ENCODE measurements at regions not wholly inside any gene's neighbourhood (a gene's known extent, or its start where the extent isn't known, plus 50 kb on each side); places are given as distances from the start of the nearest gene placed in this dataset.

DNA sequence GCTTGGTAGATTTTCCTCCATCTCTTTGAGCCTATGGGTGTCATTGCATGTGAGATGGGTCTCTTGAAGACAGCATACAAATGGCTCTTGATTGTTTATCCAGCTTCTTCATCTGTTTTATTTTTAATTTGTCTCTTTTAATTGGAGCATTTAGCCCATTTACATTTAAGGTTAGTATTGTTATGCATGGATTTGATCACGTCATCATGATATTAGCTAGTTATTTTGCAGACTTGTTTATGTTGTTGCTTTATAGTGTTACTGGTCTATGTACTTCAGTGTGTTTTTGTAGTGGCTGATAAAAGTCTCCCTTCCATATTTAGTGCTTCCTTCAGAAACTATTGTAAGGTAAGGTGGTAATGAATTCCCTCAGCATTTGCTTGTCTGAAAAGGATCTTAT lies 78.6 kb upstream of the RGMB start:
- ChIA-PET CTCF (no interaction called here), POLR2A (no interaction called here)
- ATAC-seq (ENCODE audit: low read depth) = no peak
- intact Hi-C loops (cut with micrococcal nuclease) = no loop called here
- Mint-ChIP-seq H3K4me3 (no peak overlapping the region), H3K9me3 (peaks cover 23% of the 10 kb centered on the region), H3K4me1 (no peaks in the 10 kb centered on the region), H3K36me3 (ENCODE audit: low read depth) (no peaks in the 10 kb centered on the region), H3K27ac (no peak overlapping the region), H3K27me3 (peaks cover 2% of the 10 kb centered on the region)
- TF ChIP-seq, protein P1, sequence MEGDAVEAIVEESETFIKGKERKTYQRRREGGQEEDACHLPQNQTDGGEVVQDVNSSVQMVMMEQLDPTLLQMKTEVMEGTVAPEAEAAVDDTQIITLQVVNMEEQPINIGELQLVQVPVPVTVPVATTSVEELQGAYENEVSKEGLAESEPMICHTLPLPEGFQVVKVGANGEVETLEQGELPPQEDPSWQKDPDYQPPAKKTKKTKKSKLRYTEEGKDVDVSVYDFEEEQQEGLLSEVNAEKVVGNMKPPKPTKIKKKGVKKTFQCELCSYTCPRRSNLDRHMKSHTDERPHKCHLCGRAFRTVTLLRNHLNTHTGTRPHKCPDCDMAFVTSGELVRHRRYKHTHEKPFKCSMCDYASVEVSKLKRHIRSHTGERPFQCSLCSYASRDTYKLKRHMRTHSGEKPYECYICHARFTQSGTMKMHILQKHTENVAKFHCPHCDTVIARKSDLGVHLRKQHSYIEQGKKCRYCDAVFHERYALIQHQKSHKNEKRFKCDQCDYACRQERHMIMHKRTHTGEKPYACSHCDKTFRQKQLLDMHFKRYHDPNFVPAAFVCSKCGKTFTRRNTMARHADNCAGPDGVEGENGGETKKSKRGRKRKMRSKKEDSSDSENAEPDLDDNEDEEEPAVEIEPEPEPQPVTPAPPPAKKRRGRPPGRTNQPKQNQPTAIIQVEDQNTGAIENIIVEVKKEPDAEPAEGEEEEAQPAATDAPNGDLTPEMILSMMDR (IDR thresholded peaks at IDR 0.05) = no peak
- DNase-seq = no peak

DNA sequence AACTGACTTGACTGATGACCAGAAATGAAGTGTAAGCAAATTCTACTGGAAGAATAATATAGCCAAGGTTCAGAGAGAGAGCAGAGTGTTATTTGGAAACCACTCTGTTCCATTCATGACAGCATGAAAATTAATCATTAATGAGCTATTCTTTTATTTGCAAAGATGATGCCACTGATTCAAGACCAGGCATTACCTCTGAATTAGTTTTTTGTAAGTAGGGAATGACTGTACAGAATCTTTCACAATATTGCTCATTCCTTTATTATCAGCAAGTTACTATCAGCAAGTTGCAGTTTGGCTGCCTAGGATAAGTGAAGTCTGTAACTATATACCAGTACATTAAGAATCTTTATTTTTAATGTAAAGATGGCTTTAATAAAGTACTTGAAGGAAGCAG lies 75.1 kb upstream of the RGMB start:
- intact Hi-C loops (cut with micrococcal nuclease) = no loop called here
- ChIA-PET POLR2A (no interaction called here), CTCF (no interaction called here)
- ATAC-seq (ENCODE audit: low read depth) (no peak), DNase-seq (no peak)
- H3K27me3 Mint-ChIP-seq = peaks cover 2% of the 10 kb centered on the region
- TF ChIP-seq, protein P1 (IDR thresholded peaks at IDR 0.05) = no peak
- H3K4me1 Mint-ChIP-seq = no peaks in the 10 kb centered on the region
- peaks cover 16% of the 10 kb centered on the region for H3K9me3 Mint-ChIP-seq
- H3K36me3 Mint-ChIP-seq (ENCODE audit: low read depth) = no peaks in the 10 kb centered on the region
- H3K4me3 Mint-ChIP-seq = no peak overlapping the region
- no peak overlapping the region for H3K27ac Mint-ChIP-seq

DNA sequence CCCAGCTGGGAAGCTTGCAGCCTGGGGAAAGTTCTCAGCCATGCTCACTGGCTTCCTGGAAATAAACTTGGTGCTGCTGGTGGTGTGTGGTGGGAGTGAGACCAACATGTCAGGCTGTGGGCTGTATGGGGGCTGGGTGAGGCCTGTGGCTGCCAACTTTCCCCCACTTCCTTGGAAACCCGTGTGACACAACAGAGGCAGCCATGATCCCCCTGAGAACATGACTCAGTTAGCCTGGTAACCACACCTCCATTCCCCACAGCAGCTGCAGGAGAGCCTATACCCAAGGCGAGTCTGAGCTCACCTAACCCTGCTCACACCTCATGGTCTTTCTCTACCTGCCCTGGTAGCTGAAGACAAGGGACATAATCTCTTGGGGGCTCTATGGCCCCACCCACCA lies 72.7 kb upstream of the RGMB start:
- peaks cover 2% of the 10 kb centered on the region for H3K27me3 Mint-ChIP-seq
- no peaks in the 10 kb centered on the region for H3K4me1 Mint-ChIP-seq
- TF ChIP-seq, protein P1 (IDR thresholded peaks at IDR 0.05) = no peak
- DNase-seq (no peak), ATAC-seq (ENCODE audit: low read depth) (no peak)
- no peaks in the 10 kb centered on the region for H3K36me3 Mint-ChIP-seq (ENCODE audit: low read depth)
- no peak overlapping the region for H3K4me3 Mint-ChIP-seq
- ChIA-PET CTCF (no interaction called here), POLR2A (no interaction called here)
- no peak overlapping the region for H3K27ac Mint-ChIP-seq
- peaks cover 16% of the 10 kb centered on the region for H3K9me3 Mint-ChIP-seq
- intact Hi-C loops (cut with micrococcal nuclease) = no loop called here

DNA sequence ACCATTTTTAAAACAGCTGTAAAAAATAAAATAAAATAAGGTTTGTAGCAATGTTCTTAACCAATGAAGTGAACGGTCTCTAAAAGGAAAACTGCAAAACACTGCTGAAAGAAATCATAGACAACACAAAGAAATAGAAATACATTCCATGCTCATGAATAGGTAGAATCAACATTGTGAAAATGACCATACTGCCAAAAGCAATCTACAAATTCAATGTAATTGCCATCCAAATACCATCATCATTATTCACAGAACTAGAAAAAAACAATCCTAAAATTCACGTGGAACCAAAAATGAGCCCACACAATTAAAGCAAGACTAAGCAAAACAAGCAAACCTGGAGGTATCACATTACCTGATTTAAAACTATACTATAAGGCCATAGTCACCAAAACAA lies 67.6 kb upstream of the RGMB start:
- no peaks in the 10 kb centered on the region for H3K4me1 Mint-ChIP-seq
- POLR2A ChIA-PET = no interaction called here

DNA sequence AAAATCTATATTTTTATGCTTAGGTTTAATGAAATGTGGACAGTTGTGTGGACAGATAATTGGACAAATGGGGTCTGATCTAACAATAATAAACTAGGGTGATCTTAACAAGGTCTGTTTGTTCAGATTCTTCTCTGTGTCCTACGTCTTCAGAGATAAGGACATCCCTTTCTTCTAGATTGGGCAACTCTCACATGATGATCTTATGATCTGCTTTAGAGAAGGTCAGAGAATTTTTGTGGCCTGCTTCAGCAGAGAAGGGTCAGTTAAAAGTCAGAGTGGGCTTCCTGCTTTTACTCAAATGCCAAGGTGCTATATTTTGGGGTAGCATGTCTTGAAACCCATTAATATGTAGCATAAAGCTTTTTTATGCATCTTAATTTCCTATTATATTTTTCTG lies 63.8 kb upstream of the RGMB start:
- ATAC-seq (ENCODE audit: low read depth) = no peak
- TF ChIP-seq, protein P1 (IDR thresholded peaks at IDR 0.05) = no peak
- Mint-ChIP-seq H3K4me1 (no peaks in the 10 kb centered on the region), H3K27me3 (no peaks in the 10 kb centered on the region), H3K9me3 (peaks cover 9% of the 10 kb centered on the region), H3K27ac (no peak overlapping the region), H3K36me3 (ENCODE audit: low read depth) (no peaks in the 10 kb centered on the region), H3K4me3 (no peak overlapping the region)
- CTCF ChIA-PET = no interaction called here
- POLR2A ChIA-PET = no interaction called here
- DNase-seq = no peak
- intact Hi-C loops (cut with micrococcal nuclease) = no loop called here

More for the DNA sequence above, 67.6 kb upstream of the RGMB start:
- ATAC-seq (ENCODE audit: low read depth) = no peak
- TF ChIP-seq, protein P1 (IDR thresholded peaks at IDR 0.05) = no peak
- CTCF ChIA-PET = no interaction called here
- Mint-ChIP-seq H3K27me3 (no peaks in the 10 kb centered on the region), H3K27ac (no peak overlapping the region), H3K9me3 (peaks cover 25% of the 10 kb centered on the region), H3K4me3 (no peak overlapping the region), H3K36me3 (ENCODE audit: low read depth) (no peaks in the 10 kb centered on the region)
- no peak for DNase-seq
- intact Hi-C loops (cut with micrococcal nuclease) = no loop called here

Measured in activated B cell treated with CpG ODN at 0.5 μM for 24 hours (primary cell).